Hepatocyte (in vitro differentiated cells): ENCODE measurements at regions not wholly inside any gene's neighbourhood (a gene's known extent, or its start where the extent isn't known, plus 50 kb on each side); places are given as distances from the start of the nearest gene placed in this dataset.

Source experiments
- EZH2 ChIP-seq: fragments of 200-600 bp; sonication (generic); IDR thresholded peaks from 2 replicates; pipeline ENCODE4 v1.6.1; 2016; ENCODE audit warnings: antibody characterized with exemption, mild to moderate bottlenecking, borderline replicate concordance
- EZH2phosphoT487 ChIP-seq: fragments of 200-600 bp; sonication (generic); IDR thresholded peaks from one replicate; pipeline ENCODE4 v1.6.1; 2018; ENCODE audit warnings: antibody characterized with exemption, mild to moderate bottlenecking, low read depth, moderate library complexity; ENCODE audit not compliant: unreplicated experiment, severe bottlenecking
- TF ChIP-seq, protein P1 (sequence below): fragments of 200-600 bp; sonication (generic); IDR thresholded peaks from 2 replicates; pipeline ENCODE4 v1.5.1; 2016; ENCODE audit warnings: antibody characterized with exemption, mild to moderate bottlenecking; ENCODE audit not compliant: poor library complexity

DNA sequence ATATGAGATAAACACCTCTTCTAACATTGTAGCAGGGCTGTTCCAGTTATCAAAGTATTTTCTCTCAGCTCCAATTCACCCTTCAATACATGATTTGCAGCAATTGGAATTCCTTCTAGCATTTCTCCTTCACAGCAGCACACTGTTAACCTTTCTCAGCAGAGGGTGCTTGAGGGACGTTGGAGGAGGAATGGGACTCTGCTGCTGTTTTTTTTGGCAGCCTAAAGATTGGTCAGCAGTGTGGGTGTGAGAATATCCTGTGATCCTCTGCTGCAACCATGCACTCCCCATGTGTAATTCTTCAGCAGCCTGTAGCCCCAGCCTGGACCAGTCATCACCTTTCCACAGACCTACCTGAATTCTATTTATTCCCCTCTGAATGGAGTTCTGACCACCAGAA lies 1708.9 kb upstream of the CELF4 start:
- TF ChIP-seq, protein P1, sequence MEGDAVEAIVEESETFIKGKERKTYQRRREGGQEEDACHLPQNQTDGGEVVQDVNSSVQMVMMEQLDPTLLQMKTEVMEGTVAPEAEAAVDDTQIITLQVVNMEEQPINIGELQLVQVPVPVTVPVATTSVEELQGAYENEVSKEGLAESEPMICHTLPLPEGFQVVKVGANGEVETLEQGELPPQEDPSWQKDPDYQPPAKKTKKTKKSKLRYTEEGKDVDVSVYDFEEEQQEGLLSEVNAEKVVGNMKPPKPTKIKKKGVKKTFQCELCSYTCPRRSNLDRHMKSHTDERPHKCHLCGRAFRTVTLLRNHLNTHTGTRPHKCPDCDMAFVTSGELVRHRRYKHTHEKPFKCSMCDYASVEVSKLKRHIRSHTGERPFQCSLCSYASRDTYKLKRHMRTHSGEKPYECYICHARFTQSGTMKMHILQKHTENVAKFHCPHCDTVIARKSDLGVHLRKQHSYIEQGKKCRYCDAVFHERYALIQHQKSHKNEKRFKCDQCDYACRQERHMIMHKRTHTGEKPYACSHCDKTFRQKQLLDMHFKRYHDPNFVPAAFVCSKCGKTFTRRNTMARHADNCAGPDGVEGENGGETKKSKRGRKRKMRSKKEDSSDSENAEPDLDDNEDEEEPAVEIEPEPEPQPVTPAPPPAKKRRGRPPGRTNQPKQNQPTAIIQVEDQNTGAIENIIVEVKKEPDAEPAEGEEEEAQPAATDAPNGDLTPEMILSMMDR = no peak
- TF ChIP-seq EZH2 (no peak), EZH2phosphoT487 (no peak)
